Esophagus squamous epithelium (tissue), 4 donors: ENCODE measurements at regions not wholly inside any gene's neighbourhood (a gene's known extent, or its start where the extent isn't known, plus 50 kb on each side); places are given as distances from the start of the nearest gene placed in this dataset.

Experiments used
- POLR2A ChIP-seq, 4 donors: fragments of 450-650 bp; IDR thresholded peaks; one replicate each; pipeline ENCODE4 v1.6.1; 2017; ENCODE audit warnings: antibody characterized with exemption in 4 of 4, mild to moderate bottlenecking in 4 of 4, moderate library complexity in 3 of 4
- TF ChIP-seq, protein P1 (sequence below), 6 experiments: fragments of 450-650 bp in 4 of 6; fragments of 200-600 bp in 2 of 6; sonication (generic) in 2 of 6; IDR thresholded peaks; one replicate each; pipeline ENCODE4 v1.5.1; 2016 to 2019; ENCODE audit warnings: antibody characterized with exemption in 6 of 6, mild to moderate bottlenecking in 4 of 6, moderate library complexity in 4 of 6

DNA sequence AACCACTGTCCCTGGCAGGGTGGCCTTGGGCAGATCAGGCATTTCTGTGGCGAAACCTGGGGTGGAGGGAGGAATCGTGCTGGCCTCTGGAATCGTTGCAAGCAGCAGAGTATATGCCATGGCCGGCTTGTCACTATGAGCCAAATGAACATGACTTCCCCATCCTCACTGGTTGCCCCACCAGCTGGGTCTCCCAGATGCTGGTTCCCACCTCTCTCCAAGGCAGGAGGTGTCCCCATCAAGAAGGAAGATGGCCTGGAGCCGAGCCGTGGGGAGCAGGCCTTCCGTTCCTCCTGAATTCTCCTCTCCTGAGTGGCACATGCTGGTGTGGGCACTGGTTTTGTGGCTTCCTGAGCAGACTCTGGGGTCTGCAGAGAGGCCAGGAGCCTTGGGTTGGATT is 60.2 kb upstream of the ACTRT2 start:
- no peak for TF ChIP-seq POLR2A (IDR thresholded peaks at IDR 0.05)
- TF ChIP-seq, protein P1, sequence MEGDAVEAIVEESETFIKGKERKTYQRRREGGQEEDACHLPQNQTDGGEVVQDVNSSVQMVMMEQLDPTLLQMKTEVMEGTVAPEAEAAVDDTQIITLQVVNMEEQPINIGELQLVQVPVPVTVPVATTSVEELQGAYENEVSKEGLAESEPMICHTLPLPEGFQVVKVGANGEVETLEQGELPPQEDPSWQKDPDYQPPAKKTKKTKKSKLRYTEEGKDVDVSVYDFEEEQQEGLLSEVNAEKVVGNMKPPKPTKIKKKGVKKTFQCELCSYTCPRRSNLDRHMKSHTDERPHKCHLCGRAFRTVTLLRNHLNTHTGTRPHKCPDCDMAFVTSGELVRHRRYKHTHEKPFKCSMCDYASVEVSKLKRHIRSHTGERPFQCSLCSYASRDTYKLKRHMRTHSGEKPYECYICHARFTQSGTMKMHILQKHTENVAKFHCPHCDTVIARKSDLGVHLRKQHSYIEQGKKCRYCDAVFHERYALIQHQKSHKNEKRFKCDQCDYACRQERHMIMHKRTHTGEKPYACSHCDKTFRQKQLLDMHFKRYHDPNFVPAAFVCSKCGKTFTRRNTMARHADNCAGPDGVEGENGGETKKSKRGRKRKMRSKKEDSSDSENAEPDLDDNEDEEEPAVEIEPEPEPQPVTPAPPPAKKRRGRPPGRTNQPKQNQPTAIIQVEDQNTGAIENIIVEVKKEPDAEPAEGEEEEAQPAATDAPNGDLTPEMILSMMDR (IDR thresholded peaks at IDR 0.05): no peak
